Natural killer cell (primary cell): ENCODE measurements at regions not wholly inside any gene's neighbourhood (a gene's known extent, or its start where the extent isn't known, plus 50 kb on each side); places are given as distances from the start of the nearest gene placed in this dataset.

Experiments used
- ATAC-seq, 3 donors: fragments of 150-1000 bp in 2 of 3; fragments of 200-7000 bp in 1 of 3; cut with Tn5 transposase; 1 replicate in 1 of 3; 2 replicates in 2 of 3; pipeline ENCODE4 v1.10.0; 2021; ENCODE audit warnings: mild to moderate bottlenecking in 2 of 3, moderate library complexity in 2 of 3
- DNase-seq, 2 donors: peaks; one replicate each; pipeline versions ENCODE4 v3.0.0 to v3.0.0-alpha.2; 2013 to 2021; ENCODE audit warnings: mixed read lengths in 1 of 2
- H3K27ac ChIP-seq: one replicate; pipeline ENCODE4 v1.5.1; 2013; ENCODE audit warnings: mild to moderate bottlenecking, low read length
- H3K27me3 ChIP-seq: one replicate; pipeline ENCODE4 v1.6.1; 2013; ENCODE audit warnings: low read length; ENCODE audit not compliant: control insufficient read depth, insufficient read depth
- H3K36me3 ChIP-seq: one replicate; pipeline ENCODE4 v1.6.1; 2013; ENCODE audit warnings: low read length; ENCODE audit not compliant: control insufficient read depth, insufficient read depth
- H3K4me1 ChIP-seq: one replicate; pipeline ENCODE4 v1.6.1; 2013; ENCODE audit warnings: low read length; ENCODE audit not compliant: control insufficient read depth, insufficient read depth
- H3K4me3 ChIP-seq: one replicate; pipeline ENCODE4 v1.5.1; 2013; ENCODE audit warnings: low read length
- H3K9me3 ChIP-seq: one replicate; pipeline ENCODE4 v1.6.1; 2013; ENCODE audit warnings: low read length; ENCODE audit not compliant: control insufficient read depth, insufficient read depth
- H3K27ac Mint-ChIP-seq, 2 donors: one replicate each; pipeline ENCODE4 v1.8.0; 2022; ENCODE audit warnings: mild to moderate bottlenecking in 2 of 2, mixed read lengths in 2 of 2, moderate library complexity in 1 of 2
- H3K27me3 Mint-ChIP-seq, 2 donors: one replicate each; pipeline ENCODE4 v1.8.0; 2022; ENCODE audit warnings: low read depth in 2 of 2, mixed read lengths in 2 of 2
- H3K36me3 Mint-ChIP-seq: one replicate; pipeline ENCODE4 v1.8.0; 2022; ENCODE audit warnings: mixed read lengths
- H3K4me1 Mint-ChIP-seq, 2 donors: one replicate each; pipeline ENCODE4 v1.8.0; 2022; ENCODE audit warnings: mixed read lengths in 2 of 2
- H3K4me3 Mint-ChIP-seq: one replicate; pipeline ENCODE4 v1.8.0; 2022; ENCODE audit warnings: mild to moderate bottlenecking, moderate library complexity, mixed read lengths
- H3K9me3 Mint-ChIP-seq, 2 donors: one replicate each; pipeline ENCODE4 v1.8.0; 2022; ENCODE audit warnings: mixed read lengths in 2 of 2
- WGBS: methylation state at CpG from one replicate; pipeline ENCODE4 v1.1.7; 2013; ENCODE audit warnings: missing lambda C conversion rate; ENCODE audit not compliant: insufficient coverage; 5-methylcytosine and 5-hydroxymethylcytosine counted together
- intact Hi-C: fragments of 100-400 bp; cut with micrococcal nuclease; formaldehyde crosslinking; loops from one replicate; pipeline ENCODE4 v1.14.2; 2022
- TF ChIP-seq, protein P1 (sequence below): fragments of 200-600 bp; IDR thresholded peaks from one replicate; pipeline ENCODE4 v1.8.0; 2022; ENCODE audit warnings: antibody characterized with exemption

DNA sequence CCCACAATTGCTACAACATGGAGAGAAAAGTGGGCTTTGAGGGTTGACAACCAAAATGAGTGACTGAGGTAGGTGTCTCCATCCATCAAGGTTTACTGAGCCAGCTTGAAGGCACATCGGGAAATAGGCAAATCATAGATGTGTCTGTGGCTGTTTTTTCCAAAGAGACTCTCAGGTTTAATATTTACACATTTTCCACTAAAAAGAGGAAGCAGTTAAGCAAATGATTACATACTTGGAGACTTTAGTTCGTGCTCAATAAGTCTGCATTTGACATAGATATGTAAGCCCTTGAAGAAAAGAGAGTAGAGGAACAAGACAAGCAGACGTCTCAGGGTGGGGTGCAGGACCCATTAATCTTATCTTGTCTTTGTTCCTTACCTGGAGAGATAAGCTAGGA, 148.9 kb upstream of the COX10 start:
- no peak overlapping the region for H3K27ac ChIP-seq
- no peaks in the 10 kb centered on the region for H3K4me1 Mint-ChIP-seq
- no peak overlapping the region for H3K27ac Mint-ChIP-seq
- H3K36me3 ChIP-seq: no peaks in the 10 kb centered on the region
- 10% methylated on average over 2 of the region's 3 CpGs for whole genome bisulfite sequencing
- no peak for ATAC-seq
- no peak overlapping the region for H3K4me3 Mint-ChIP-seq
- no peaks in the 10 kb centered on the region for H3K9me3 ChIP-seq
- H3K27me3 Mint-ChIP-seq: no peaks in the 10 kb centered on the region
- no peaks in the 10 kb centered on the region for H3K9me3 Mint-ChIP-seq
- H3K4me3 ChIP-seq: no peak overlapping the region
- H3K27me3 ChIP-seq: no peaks in the 10 kb centered on the region
- TF ChIP-seq, protein P1, sequence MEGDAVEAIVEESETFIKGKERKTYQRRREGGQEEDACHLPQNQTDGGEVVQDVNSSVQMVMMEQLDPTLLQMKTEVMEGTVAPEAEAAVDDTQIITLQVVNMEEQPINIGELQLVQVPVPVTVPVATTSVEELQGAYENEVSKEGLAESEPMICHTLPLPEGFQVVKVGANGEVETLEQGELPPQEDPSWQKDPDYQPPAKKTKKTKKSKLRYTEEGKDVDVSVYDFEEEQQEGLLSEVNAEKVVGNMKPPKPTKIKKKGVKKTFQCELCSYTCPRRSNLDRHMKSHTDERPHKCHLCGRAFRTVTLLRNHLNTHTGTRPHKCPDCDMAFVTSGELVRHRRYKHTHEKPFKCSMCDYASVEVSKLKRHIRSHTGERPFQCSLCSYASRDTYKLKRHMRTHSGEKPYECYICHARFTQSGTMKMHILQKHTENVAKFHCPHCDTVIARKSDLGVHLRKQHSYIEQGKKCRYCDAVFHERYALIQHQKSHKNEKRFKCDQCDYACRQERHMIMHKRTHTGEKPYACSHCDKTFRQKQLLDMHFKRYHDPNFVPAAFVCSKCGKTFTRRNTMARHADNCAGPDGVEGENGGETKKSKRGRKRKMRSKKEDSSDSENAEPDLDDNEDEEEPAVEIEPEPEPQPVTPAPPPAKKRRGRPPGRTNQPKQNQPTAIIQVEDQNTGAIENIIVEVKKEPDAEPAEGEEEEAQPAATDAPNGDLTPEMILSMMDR: no peak
- no peak for DNase-seq
- peaks cover 4% of the 10 kb centered on the region for H3K4me1 ChIP-seq
- no peaks in the 10 kb centered on the region for H3K36me3 Mint-ChIP-seq
- intact Hi-C loops: no loop called here

- no peaks in the 10 kb centered on the region for H3K9me3 Mint-ChIP-seq
These were observed 147.2 kb upstream of the COX10 start for GRCh38 chr17:13921841-13922776.

DNA sequence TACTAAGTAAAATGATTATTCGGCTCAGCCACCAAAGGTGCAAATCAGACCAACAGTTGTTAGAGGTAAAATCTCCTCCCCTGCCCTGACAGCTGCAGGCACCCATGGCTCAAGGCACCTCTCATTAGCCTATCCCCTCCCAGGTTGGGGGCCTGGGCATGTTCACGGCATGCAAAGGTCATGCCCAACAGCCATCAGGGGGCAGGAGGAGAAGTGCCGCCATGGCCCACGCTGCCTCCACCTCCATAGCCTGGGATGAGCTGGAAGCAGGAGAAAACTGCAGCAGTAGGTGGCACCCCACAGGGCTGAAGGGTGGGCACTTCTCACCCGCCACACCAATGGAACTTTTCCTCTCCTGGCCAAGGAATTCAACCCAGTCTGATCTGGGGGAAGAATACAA, 146.4 kb upstream of the COX10 start:
- H3K4me3 Mint-ChIP-seq: no peak overlapping the region
- TF ChIP-seq, protein P1: no peak
- 94% methylated on average over 5 of the region's 5 CpGs for WGBS
- H3K4me1 Mint-ChIP-seq: no peaks in the 10 kb centered on the region
- Histone ChIP-seq H3K36me3 (no peaks in the 10 kb centered on the region), H3K27ac (no peak overlapping the region), H3K4me1 (no peaks in the 10 kb centered on the region), H3K27me3 (no peaks in the 10 kb centered on the region), H3K9me3 (no peaks in the 10 kb centered on the region), H3K4me3 (no peak overlapping the region)
- no peaks in the 10 kb centered on the region for H3K9me3 Mint-ChIP-seq
- ATAC-seq (no peak), DNase-seq (no peak)
- H3K27ac Mint-ChIP-seq: no peak overlapping the region
- H3K27me3 Mint-ChIP-seq: no peaks in the 10 kb centered on the region
- intact Hi-C loops: no loop called here
- H3K36me3 Mint-ChIP-seq: no peaks in the 10 kb centered on the region

More at GRCh38 chr17:13921841-13922776, 147.2 kb upstream of the COX10 start:
- no peak for DNase-seq
- ATAC-seq: no peak
- Mint-ChIP-seq H3K27me3 (no peaks in the 10 kb centered on the region), H3K27ac (no peak overlapping the region), H3K4me3 (no peak overlapping the region), H3K4me1 (no peaks in the 10 kb centered on the region), H3K36me3 (no peaks in the 10 kb centered on the region)
- no peaks in the 10 kb centered on the region for H3K36me3 ChIP-seq
- H3K4me3 ChIP-seq: no peak overlapping the region
- H3K27me3 ChIP-seq: no peaks in the 10 kb centered on the region
- WGBS: 92% methylated on average over 18 of the region's 19 CpGs
- intact Hi-C loops: no loop called here
- H3K4me1 ChIP-seq: peaks cover 3% of the 10 kb centered on the region
- TF ChIP-seq, protein P1: no peak
- no peaks in the 10 kb centered on the region for H3K9me3 ChIP-seq
- no peak overlapping the region for H3K27ac ChIP-seq

- no peak overlapping the region for H3K4me3 ChIP-seq
- no peak for ATAC-seq
These were observed 143.7 kb upstream of the COX10 start for GRCh38 chr17:13925579-13925978.

More at GRCh38 chr17:13925579-13925978, 143.7 kb upstream of the COX10 start:
- TF ChIP-seq, protein P1: no peak
- H3K4me1 Mint-ChIP-seq: peaks cover 4% of the 10 kb centered on the region in 2 donors
- WGBS: 94% methylated on average over 5 of the region's 5 CpGs
- no peaks in the 10 kb centered on the region for H3K9me3 Mint-ChIP-seq
- Histone ChIP-seq H3K36me3 (no peaks in the 10 kb centered on the region), H3K27ac (no peak overlapping the region), H3K27me3 (no peaks in the 10 kb centered on the region), H3K9me3 (no peaks in the 10 kb centered on the region), H3K4me1 (no peaks in the 10 kb centered on the region)
- intact Hi-C loops: no loop called here
- H3K27me3 Mint-ChIP-seq: no peaks in the 10 kb centered on the region
- no peak overlapping the region for H3K4me3 Mint-ChIP-seq
- H3K36me3 Mint-ChIP-seq: no peaks in the 10 kb centered on the region
- no peak for DNase-seq
- no peak overlapping the region for H3K27ac Mint-ChIP-seq
